Adrenal gland (tissue), 9 donors: ENCODE measurements at regions not wholly inside any gene's neighbourhood (a gene's known extent, or its start where the extent isn't known, plus 50 kb on each side); places are given as distances from the start of the nearest gene placed in this dataset.
A peak's percentile ranks its signal among the peaks of the same experiment; 100 is the strongest.
"Not testable (repeated sequence)": the region's sequence is repeated elsewhere in the genome, so short reads cannot be mapped to it uniquely, and the experiment has no call there.

Experiments used
- DNase-seq, 7 donors: peaks; one replicate each; pipeline ENCODE4 v3.0.0-alpha.2; 2019 to 2020
- H3K27ac ChIP-seq, 5 donors: fragments of 200-600 bp; sonication (generic) in 4 of 5; 1 replicate in 3 of 5; 2 replicates in 2 of 5; pipeline versions ENCODE4 v1.5.1 to v1.8.0; 2016 to 2020; ENCODE audit warnings: mild to moderate bottlenecking in 1 of 5
- H3K27me3 ChIP-seq: fragments of 200-600 bp; 2 replicates; pipeline ENCODE4 v1.8.0; 2021
- H3K36me3 ChIP-seq, 2 donors: fragments of 200-600 bp; replicated peaks in 1 of 2; 1 replicate in 1 of 2; 2 replicates in 1 of 2; pipeline versions ENCODE4 v1.5.1 to v1.8.0; 2018 to 2022
- H3K4me1 ChIP-seq, 2 donors: fragments of 200-600 bp; replicated peaks in 1 of 2; 1 replicate in 1 of 2; 2 replicates in 1 of 2; pipeline versions ENCODE4 v1.5.1 to v1.8.0; 2018 to 2021
- H3K4me3 ChIP-seq, 4 donors: fragments of 200-600 bp; sonication (generic) in 3 of 4; one replicate each; pipeline ENCODE4 v1.5.1; 2016 to 2018
- H3K9me3 ChIP-seq, 3 donors: fragments of 200-600 bp; sonication (generic) in 1 of 3; replicated peaks in 1 of 3; 1 replicate in 2 of 3; 2 replicates in 1 of 3; pipeline versions ENCODE4 v1.5.1 to v1.8.0; 2016 to 2021
- POLR2A ChIP-seq, 2 donors: fragments of 450-650 bp; IDR thresholded peaks; one replicate each; pipeline ENCODE4 v1.6.1; 2017; ENCODE audit warnings: antibody characterized with exemption in 2 of 2, mild to moderate bottlenecking in 2 of 2, moderate library complexity in 1 of 2
- WGBS, 4 donors: extraction: QIAGEN DNeasy Blood & Tissue Kit in 2 of 4; methylation state at CpG; one replicate each; pipeline versions ENCODE4 v1.1.5 to v1.1.7; 2013 to 2017; 5-methylcytosine and 5-hydroxymethylcytosine counted together
- intact Hi-C, 2 donors: fragments of 100-400 bp; cut with DNase I; formaldehyde crosslinking; loops; one replicate each; pipeline versions ENCODE4 v1.14.1 to v1.15.0; 2022 to 2023
- TF ChIP-seq, protein P1 (sequence below), 6 experiments: fragments of 450-650 bp in 4 of 6; fragments of 200-600 bp in 2 of 6; sonication (generic) in 1 of 6; IDR thresholded peaks; 1 replicate in 5 of 6; 2 replicates in 1 of 6; pipeline versions ENCODE4 v1.5.1 to v1.8.0; 2016 to 2021; ENCODE audit warnings: antibody characterized with exemption in 6 of 6, mild to moderate bottlenecking in 2 of 6, moderate library complexity in 1 of 6
- donor health status: healthy with polysubstance abuse.
- donor health status: Bipolar disorder and iron deficiency.
- donor health status: DM: yes; HTN: yes; CAD: no.
- donor health status: DM: no; HTN: no; CAD: no.
- donor health status: DM: no; HTN: no; CAD: no.

DNA sequence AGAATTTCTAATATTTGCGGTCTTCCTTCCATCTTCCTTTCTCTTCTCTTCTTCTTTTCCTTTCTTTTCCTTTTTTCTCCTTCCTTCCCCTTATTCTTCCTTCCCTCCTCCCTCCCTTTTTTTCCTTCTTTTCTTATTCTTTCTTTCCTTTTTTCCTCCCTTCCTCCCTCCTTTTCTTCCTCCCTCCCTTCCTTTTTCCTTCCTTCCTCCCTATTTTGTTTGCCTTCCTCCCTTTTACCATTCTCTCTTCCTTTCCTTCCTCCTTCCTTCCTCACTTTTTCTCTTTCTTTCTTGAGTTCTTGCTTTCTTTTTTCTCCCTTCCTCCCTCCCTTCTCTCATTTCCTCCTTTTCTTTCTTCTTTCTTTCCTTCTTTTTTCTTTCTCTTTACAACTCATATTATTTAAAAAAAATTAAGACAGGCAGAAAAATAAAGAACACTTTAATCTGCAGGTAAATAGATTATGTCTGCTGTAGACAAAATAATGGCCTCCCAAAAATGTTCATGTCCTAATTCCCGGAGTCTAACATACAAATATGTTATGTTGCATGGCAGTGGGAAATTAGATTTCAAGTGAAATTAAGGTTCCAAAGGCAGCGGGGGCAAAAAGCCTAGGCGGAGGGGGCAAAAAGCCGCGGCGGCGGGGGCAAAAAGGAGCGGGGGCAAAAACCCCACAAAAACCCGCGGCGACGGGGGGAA is 152.4 kb downstream of the ANKRD30BL start:
- no peak overlapping the region for H3K27ac ChIP-seq
- H3K9me3 ChIP-seq, result no peaks in the 10 kb centered on the region

DNA sequence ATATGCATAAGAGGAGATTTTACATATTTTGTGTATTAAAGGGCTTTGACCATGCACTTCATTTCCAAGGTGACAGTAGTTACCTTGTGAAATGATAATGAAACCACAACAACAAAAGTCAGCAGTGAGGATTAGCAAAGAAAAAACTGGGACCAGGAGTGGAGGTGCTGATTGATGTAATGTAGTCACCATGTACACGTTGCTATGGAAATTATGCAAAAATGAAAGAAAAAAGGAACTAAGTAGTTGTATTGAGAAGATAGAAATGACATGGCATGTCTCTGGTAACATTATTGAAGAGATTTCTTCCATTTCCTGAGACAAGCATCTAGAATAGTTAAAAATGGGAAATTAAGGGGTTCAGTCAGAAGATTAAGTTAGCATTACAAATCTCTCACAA is 171.0 kb downstream of the ANKRD30BL start:
- H3K4me1 ChIP-seq, intact Hi-C loops, H3K36me3 ChIP-seq, DNase-seq, H3K27ac ChIP-seq, H3K27me3 ChIP-seq, H3K4me3 ChIP-seq, H3K9me3 ChIP-seq: not testable (repeated sequence)
- 25 to 35% (median 30%) methylated on average over 1 of the region's 1 CpG for WGBS, 4 donors

More for the DNA sequence above, 152.4 kb downstream of the ANKRD30BL start:
- intact Hi-C loops, result no loop called here
- no peak for DNase-seq
- Histone ChIP-seq H3K36me3 (no peaks in the 10 kb centered on the region), H3K4me1 (peaks cover 0 to 4% of the 10 kb centered on the region in 2 donors), H3K4me3 (peak overlapping the region in 1 of 4 donors; percentile 36), H3K27me3 (peaks cover 9% of the 10 kb centered on the region)
- 11 to 13% (median 12%) methylated on average over 13 of the region's 13 CpGs for WGBS, 4 donors
- no peak for TF ChIP-seq POLR2A (IDR thresholded peaks at IDR 0.05)
- TF ChIP-seq, protein P1, sequence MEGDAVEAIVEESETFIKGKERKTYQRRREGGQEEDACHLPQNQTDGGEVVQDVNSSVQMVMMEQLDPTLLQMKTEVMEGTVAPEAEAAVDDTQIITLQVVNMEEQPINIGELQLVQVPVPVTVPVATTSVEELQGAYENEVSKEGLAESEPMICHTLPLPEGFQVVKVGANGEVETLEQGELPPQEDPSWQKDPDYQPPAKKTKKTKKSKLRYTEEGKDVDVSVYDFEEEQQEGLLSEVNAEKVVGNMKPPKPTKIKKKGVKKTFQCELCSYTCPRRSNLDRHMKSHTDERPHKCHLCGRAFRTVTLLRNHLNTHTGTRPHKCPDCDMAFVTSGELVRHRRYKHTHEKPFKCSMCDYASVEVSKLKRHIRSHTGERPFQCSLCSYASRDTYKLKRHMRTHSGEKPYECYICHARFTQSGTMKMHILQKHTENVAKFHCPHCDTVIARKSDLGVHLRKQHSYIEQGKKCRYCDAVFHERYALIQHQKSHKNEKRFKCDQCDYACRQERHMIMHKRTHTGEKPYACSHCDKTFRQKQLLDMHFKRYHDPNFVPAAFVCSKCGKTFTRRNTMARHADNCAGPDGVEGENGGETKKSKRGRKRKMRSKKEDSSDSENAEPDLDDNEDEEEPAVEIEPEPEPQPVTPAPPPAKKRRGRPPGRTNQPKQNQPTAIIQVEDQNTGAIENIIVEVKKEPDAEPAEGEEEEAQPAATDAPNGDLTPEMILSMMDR (IDR thresholded peaks at IDR 0.05), result no peak

DNA sequence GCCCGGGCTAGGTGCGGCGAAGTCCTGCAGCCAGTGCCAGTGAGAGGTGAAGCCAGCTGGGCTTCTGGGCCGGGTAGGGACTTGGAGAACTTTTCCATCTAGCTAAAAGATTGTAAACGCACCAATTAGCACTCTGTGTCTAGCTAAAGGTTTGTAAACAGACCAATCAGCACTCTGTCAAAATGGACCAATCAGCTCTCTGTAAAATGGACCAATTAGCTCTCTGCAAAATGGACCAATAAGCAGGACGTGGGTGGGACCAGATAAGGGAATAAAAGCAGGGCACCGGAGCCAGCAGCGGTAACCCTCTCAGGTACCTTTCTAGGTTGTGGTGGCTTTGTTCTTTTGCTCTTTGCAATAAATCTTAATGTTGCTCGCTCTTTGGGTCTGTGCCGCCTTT is 195.1 kb downstream of the ANKRD30BL start:
- H3K4me1 ChIP-seq, H3K36me3 ChIP-seq, H3K27me3 ChIP-seq, H3K9me3 ChIP-seq, intact Hi-C loops, DNase-seq, H3K4me3 ChIP-seq, H3K27ac ChIP-seq: not testable (repeated sequence)
- 72 to 80% (median 75%) methylated on average over 9 to 10 of the region's 10 CpGs for WGBS, 4 donors

DNA sequence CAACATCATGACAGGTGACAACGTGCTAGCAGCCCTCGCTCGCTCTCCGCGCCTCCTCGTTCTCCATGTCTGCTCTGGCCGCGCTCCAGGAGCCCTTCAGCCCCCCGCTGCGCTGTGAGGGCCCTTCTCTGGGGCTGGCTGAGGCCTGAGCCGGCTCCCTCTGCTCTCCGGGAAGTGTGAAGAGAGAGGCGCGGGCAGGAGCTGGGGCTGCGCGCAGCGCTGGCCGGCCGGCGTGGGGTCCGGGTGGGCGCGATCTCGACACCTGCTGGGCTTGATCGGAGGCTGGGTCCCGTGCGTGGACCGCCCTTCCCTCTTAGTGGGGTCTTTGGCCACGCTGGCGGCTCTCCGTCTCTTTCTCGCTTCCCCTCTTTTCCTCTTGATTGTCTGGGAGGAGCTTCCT is 195.5 kb downstream of the ANKRD30BL start:
- Histone ChIP-seq H3K4me3 (no peak overlapping the region), H3K27me3 (no peaks in the 10 kb centered on the region), H3K36me3 (no peaks in the 10 kb centered on the region), H3K27ac (no peak overlapping the region), H3K4me1 (no peaks in the 10 kb centered on the region), H3K9me3 (no peaks in the 10 kb centered on the region)
- no peak for DNase-seq
- whole genome bisulfite sequencing, 4 donors, result 91 to 95% (median 92%) methylated on average over 32 of the region's 32 CpGs
- no peak for TF ChIP-seq POLR2A (IDR thresholded peaks at IDR 0.05)
- TF ChIP-seq, protein P1 (IDR thresholded peaks at IDR 0.05), result no peak
- intact Hi-C loops, result no loop called here

DNA sequence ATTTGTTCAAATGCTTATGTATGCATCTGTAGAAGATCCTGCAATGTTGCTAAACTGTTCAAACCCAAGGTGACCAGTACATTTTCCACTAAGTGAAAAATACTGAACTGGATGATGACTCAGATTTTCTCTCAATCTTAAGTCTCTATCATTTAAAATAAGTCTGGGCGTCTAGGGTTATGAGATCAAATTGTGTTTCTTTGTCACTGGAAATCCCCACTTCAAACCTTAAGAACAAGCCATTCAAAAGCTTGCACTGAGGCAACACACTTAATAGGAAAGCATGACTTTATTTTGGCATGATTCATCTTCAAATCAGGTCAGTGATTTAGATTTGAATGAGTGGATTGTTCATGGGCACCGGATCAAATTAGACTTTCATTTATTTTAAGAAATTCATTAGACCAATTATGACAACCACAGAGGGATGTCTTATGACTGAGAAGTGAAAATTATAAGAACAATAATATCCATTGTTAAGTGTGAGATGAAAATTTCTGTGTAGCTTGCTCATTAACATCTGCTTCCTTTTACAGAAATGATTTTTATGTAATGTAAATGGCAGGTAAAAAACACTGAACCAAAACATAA is 203.6 kb downstream of the ANKRD30BL start:
- H3K36me3 ChIP-seq, DNase-seq, H3K27ac ChIP-seq, H3K4me3 ChIP-seq, H3K9me3 ChIP-seq, intact Hi-C loops, H3K4me1 ChIP-seq, H3K27me3 ChIP-seq: not testable (repeated sequence)
- 64 to 75% (median 67%) methylated on average over 2 of the region's 2 CpGs for WGBS, 4 donors

DNA sequence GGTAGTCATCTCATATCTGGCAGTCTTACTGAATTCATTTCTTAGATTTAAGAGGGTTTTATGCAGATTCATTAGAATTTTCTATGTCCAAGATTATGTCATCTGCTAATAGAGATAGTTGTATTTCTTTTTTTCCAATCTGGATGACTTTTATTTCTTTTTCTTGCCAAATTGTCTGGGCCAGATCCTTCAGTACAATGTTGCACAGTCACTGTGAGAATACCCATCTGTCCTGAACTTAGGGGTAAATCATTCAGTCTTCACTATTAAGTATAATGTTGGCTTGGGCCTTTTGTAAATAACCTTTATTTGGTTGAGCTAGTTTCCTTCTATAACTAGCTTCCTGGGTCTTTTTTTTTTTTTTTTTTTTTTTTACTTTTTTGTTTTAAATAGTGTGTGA is 213.1 kb downstream of the ANKRD30BL start:
- H3K36me3 ChIP-seq, intact Hi-C loops: not testable (repeated sequence)

DNA sequence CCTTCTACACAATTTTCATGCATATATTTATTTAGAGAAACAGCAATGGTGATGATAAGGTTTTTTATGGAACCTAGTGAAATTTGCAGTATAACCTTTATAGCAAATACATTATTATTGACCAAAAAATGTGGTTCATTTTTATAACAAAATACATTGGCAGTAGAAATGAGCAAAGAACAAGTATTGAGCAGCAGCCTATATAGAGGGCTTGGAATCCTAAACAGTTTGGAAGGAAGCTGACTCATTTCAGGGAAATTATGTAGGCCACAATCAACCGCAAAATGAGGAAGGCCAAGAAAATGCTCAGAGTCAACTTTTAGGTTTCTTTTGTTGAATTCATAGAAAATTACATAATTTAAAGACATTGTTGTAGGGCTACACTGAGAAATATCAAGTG is 238.5 kb downstream of the ANKRD30BL start:
- H3K4me3 ChIP-seq, H3K27ac ChIP-seq, H3K9me3 ChIP-seq, intact Hi-C loops, H3K4me1 ChIP-seq, H3K27me3 ChIP-seq, H3K36me3 ChIP-seq, DNase-seq: not testable (repeated sequence)
- WGBS, 4 donors, result 50 to 71% (median 70%) methylated on average over 1 of the region's 1 CpG

More for the DNA sequence above, 213.1 kb downstream of the ANKRD30BL start:
- not testable (repeated sequence) for H3K4me1 ChIP-seq, DNase-seq, H3K9me3 ChIP-seq, H3K27me3 ChIP-seq, H3K4me3 ChIP-seq, H3K27ac ChIP-seq

DNA sequence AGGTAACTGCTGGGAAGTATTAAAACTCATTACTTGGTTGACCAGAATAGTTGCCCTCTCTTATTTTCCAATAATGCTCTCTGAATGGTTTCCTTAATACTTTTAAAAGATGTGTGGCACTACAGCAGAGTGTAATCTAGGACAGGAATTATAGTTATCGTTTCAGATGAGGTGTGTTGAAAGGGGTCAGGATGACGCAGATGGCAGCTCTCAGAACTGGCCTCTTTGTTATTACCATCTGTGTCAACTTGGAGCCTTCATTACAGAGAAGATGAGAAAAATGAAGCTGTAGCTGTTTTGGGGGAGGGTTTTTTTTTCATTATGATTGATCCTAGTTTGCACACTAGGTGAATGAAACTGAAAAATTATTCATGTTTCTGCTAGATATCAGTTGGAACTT is 238.9 kb downstream of the ANKRD30BL start:
- H3K36me3 ChIP-seq, H3K9me3 ChIP-seq, DNase-seq, H3K4me3 ChIP-seq, intact Hi-C loops, H3K27me3 ChIP-seq, H3K4me1 ChIP-seq, H3K27ac ChIP-seq: not testable (repeated sequence)
- WGBS, 4 donors, result 55 to 80% (median 62%) methylated on average over 2 of the region's 2 CpGs
